Hepatocyte (in vitro differentiated cells): ENCODE measurements at regions not wholly inside any gene's neighbourhood (a gene's known extent, or its start where the extent isn't known, plus 50 kb on each side); places are given as distances from the start of the nearest gene placed in this dataset.

Experiments
- DNase-seq: peaks from one replicate; pipeline ENCODE4 v3.0.0-alpha.2; 2016; ENCODE audit warnings: low spot score
- H2AFZ ChIP-seq: fragments of 200-600 bp; sonication (generic); 2 replicates; pipeline ENCODE4 v1.6.0; 2016; ENCODE audit warnings: antibody characterized with exemption, mild to moderate bottlenecking
- H3K27ac ChIP-seq: fragments of 200-600 bp; sonication (generic); 2 replicates; pipeline ENCODE4 v1.5.1; 2016; ENCODE audit warnings: mild to moderate bottlenecking
- H3K27me3 ChIP-seq: fragments of 200-600 bp; sonication (generic); 2 replicates; pipeline ENCODE4 v1.6.1; 2016
- H3K36me3 ChIP-seq: fragments of 200-600 bp; sonication (generic); replicated peaks from 2 replicates; pipeline ENCODE4 v1.5.1; 2016; ENCODE audit warnings: low read depth; ENCODE audit not compliant: insufficient read depth
- H3K4me1 ChIP-seq: fragments of 200-600 bp; sonication (generic); 2 replicates; pipeline ENCODE4 v1.5.1; 2016; ENCODE audit warnings: mild to moderate bottlenecking, moderate library complexity; ENCODE audit not compliant: insufficient read depth
- H3K4me2 ChIP-seq: fragments of 200-600 bp; sonication (generic); 2 replicates; pipeline ENCODE4 v1.6.0; 2016
- H3K4me3 ChIP-seq: fragments of 200-600 bp; sonication (generic); 2 replicates; pipeline ENCODE4 v1.5.1; 2016; ENCODE audit warnings: mild to moderate bottlenecking
- H3K79me2 ChIP-seq: fragments of 200-600 bp; sonication (generic); 2 replicates; pipeline ENCODE4 v1.6.0; 2017; ENCODE audit warnings: mild to moderate bottlenecking
- H3K9me2 ChIP-seq: fragments of 200-600 bp; sonication (generic); replicated peaks from 2 replicates; pipeline ENCODE4 v1.6.0; 2017; ENCODE audit warnings: mild to moderate bottlenecking; ENCODE audit not compliant: insufficient read depth
- H3K9me3 ChIP-seq: fragments of 200-600 bp; sonication (generic); 2 replicates; pipeline ENCODE4 v1.5.1; 2016; ENCODE audit warnings: low read depth, mild to moderate bottlenecking
- H4K20me1 ChIP-seq: fragments of 200-600 bp; sonication (generic); 2 replicates; pipeline ENCODE4 v1.6.0; 2016; ENCODE audit warnings: mild to moderate bottlenecking; ENCODE audit not compliant: insufficient read depth, poor library complexity, severe bottlenecking
- CTCF ChIP-seq: fragments of 200-600 bp; sonication (generic); IDR thresholded peaks from 2 replicates; pipeline ENCODE4 v1.5.1; 2016; ENCODE audit warnings: antibody characterized with exemption, mild to moderate bottlenecking; ENCODE audit not compliant: poor library complexity
- EZH2 ChIP-seq: fragments of 200-600 bp; sonication (generic); IDR thresholded peaks from 2 replicates; pipeline ENCODE4 v1.6.1; 2016; ENCODE audit warnings: antibody characterized with exemption, mild to moderate bottlenecking, borderline replicate concordance
- EZH2phosphoT487 ChIP-seq: fragments of 200-600 bp; sonication (generic); IDR thresholded peaks from one replicate; pipeline ENCODE4 v1.6.1; 2018; ENCODE audit warnings: antibody characterized with exemption, mild to moderate bottlenecking, low read depth, moderate library complexity; ENCODE audit not compliant: unreplicated experiment, severe bottlenecking
- WGBS: methylation state at CpG from one replicate; pipeline ENCODE4 v1.1.6; 2016; ENCODE audit warnings: low lambda C conversion rate; ENCODE audit errors: missing lambda C conversion rate; 5-methylcytosine and 5-hydroxymethylcytosine counted together

- TF ChIP-seq CTCF (no peak), EZH2 (no peak), EZH2phosphoT487 (no peak)
- Histone ChIP-seq H3K36me3 (no peaks in the 10 kb centered on the region), H3K9me3 (no peaks in the 10 kb centered on the region), H3K79me2 (no peaks in the 10 kb centered on the region), H3K4me3 (no peak overlapping the region), H4K20me1 (no peaks in the 10 kb centered on the region), H3K4me1 (no peaks in the 10 kb centered on the region), H2AFZ (no peak overlapping the region), H3K27ac (no peak overlapping the region), H3K4me2 (no peak overlapping the region), H3K27me3 (no peaks in the 10 kb centered on the region), H3K9me2 (no peaks in the 10 kb centered on the region)
- 89% methylated on average over 4 of the region's 4 CpGs for WGBS
- no peak for DNase-seq
These were observed 67.0 kb upstream of the CSRP2 start for GRCh38 chr12:76945867-76946266.

GRCh38 chr12:76944892-76945291 lies 66.1 kb upstream of the CSRP2 start:
- Histone ChIP-seq H3K27ac (no peak overlapping the region), H3K79me2 (no peaks in the 10 kb centered on the region), H2AFZ (no peak overlapping the region), H3K4me1 (no peaks in the 10 kb centered on the region), H3K9me3 (no peaks in the 10 kb centered on the region), H3K27me3 (no peaks in the 10 kb centered on the region), H3K4me3 (no peak overlapping the region), H3K4me2 (no peak overlapping the region), H3K36me3 (no peaks in the 10 kb centered on the region), H3K9me2 (no peaks in the 10 kb centered on the region), H4K20me1 (no peaks in the 10 kb centered on the region)
- WGBS = 84% methylated on average over 3 of the region's 3 CpGs
- DNase-seq = no peak
- TF ChIP-seq EZH2 = no peak
- no peak for TF ChIP-seq CTCF
- TF ChIP-seq EZH2phosphoT487 = no peak

GRCh38 chr12:76943008-76943407 lies 64.2 kb upstream of the CSRP2 start:
- DNase-seq = no peak
- H3K4me3 ChIP-seq = no peak overlapping the region
- no peaks in the 10 kb centered on the region for H3K9me3 ChIP-seq
- H3K27me3 ChIP-seq = no peaks in the 10 kb centered on the region
- no peak overlapping the region for H3K4me2 ChIP-seq
- H2AFZ ChIP-seq = no peak overlapping the region
- H3K9me2 ChIP-seq = no peaks in the 10 kb centered on the region
- no peaks in the 10 kb centered on the region for H4K20me1 ChIP-seq
- no peak overlapping the region for H3K27ac ChIP-seq
- H3K79me2 ChIP-seq = no peaks in the 10 kb centered on the region
- no peak for TF ChIP-seq CTCF
- no peak for TF ChIP-seq EZH2phosphoT487
- no peak for TF ChIP-seq EZH2
- H3K36me3 ChIP-seq = no peaks in the 10 kb centered on the region
- H3K4me1 ChIP-seq = no peaks in the 10 kb centered on the region

GRCh38 chr12:76942267-76942666 lies 63.4 kb upstream of the CSRP2 start:
- no peak for TF ChIP-seq EZH2
- H3K9me2 ChIP-seq = no peaks in the 10 kb centered on the region
- no peak overlapping the region for H2AFZ ChIP-seq
- no peaks in the 10 kb centered on the region for H3K36me3 ChIP-seq
- WGBS = 50% methylated on average over 1 of the region's 1 CpG
- no peak for DNase-seq
- no peak overlapping the region for H3K4me3 ChIP-seq
- H3K27ac ChIP-seq = no peak overlapping the region
- no peaks in the 10 kb centered on the region for H3K4me1 ChIP-seq
- no peak overlapping the region for H3K4me2 ChIP-seq
- no peaks in the 10 kb centered on the region for H3K79me2 ChIP-seq
- H4K20me1 ChIP-seq = no peaks in the 10 kb centered on the region
- no peaks in the 10 kb centered on the region for H3K27me3 ChIP-seq
- H3K9me3 ChIP-seq = no peaks in the 10 kb centered on the region
